ENCODE measurements at regions not wholly inside any gene's neighbourhood (a gene's known extent, or its start where the extent isn't known, plus 50 kb on each side); places are given as distances from the start of the nearest gene placed in this dataset.

GRCh38 chr17:77606146-77606864, 352.2 kb upstream of the TNRC6C start:
- no peak overlapping the region for H3K27ac ChIP-seq (ENCODE audit: extremely low read length, insufficient read depth, low read length)
- peaks cover 10 to 81% of the 10 kb centered on the region in 2 experiments; a peak in 4 of 5 replicates for H3K27me3 ChIP-seq (ENCODE audit: control insufficient read depth in 1 of 2, insufficient read depth in 2 of 2, low read length in 2 of 2)
- FAIRE-seq (no peak), DNase-seq (ENCODE audit: low spot score) (no peak), ATAC-seq (no peak)
- H3K36me3 ChIP-seq (replicated peaks in 1 of 2; ENCODE audit: control insufficient read depth in 1 of 2, insufficient read depth in 2 of 2, low read length in 2 of 2), result no peaks in the 10 kb centered on the region
- H3K9ac ChIP-seq (ENCODE audit: insufficient read depth, low read depth, low read length), result no peak overlapping the region
- no peak overlapping the region for H2AFZ ChIP-seq (ENCODE audit: low read length)
- in situ Hi-C loops (cut with HindIII; ENCODE audit: extremely low pct_ligation_motif_present, low pct_unique_long_range_greater_than_20kb), result no loop called here
- CTCF ChIA-PET (ENCODE audit: low intra/inter-chr PET ratio, low total read pairs), result no interaction called here
- no peaks in the 10 kb centered on the region for H3K79me2 ChIP-seq (ENCODE audit: insufficient read depth, low read length)
- no peak for TF ChIP-seq FOSL2 (CRISPR knock-in tag; IDR thresholded peaks at IDR 0.05)
- no peak for TF ChIP-seq GZF1 (CRISPR knock-in tag; IDR thresholded peaks at IDR 0.05)
- no peak overlapping the region for H3K4me2 ChIP-seq (ENCODE audit: low read depth, low read length)
- intact Hi-C loops (cut with micrococcal nuclease; ENCODE audit: unreplicated experiment), result no loop called here
- 54% methylated on average over 12 of the region's 12 CpGs for whole genome bisulfite sequencing (ENCODE audit: low lambda C conversion rate)
- peaks cover 16% of the 10 kb centered on the region for H3K4me1 ChIP-seq (ENCODE audit: insufficient read depth, low read length)
- H3K4me3 ChIP-seq (replicated peaks in 1 of 3; ENCODE audit: insufficient read depth in 1 of 3, low read depth in 2 of 3, low read length in 3 of 3), result no peak overlapping the region
- BruUV-seq (replicated peaks), result no TSS peak
- POLR2A ChIA-PET, result no interaction called here
- H3K9me3 ChIP-seq (ENCODE audit: low read length), result no peaks in the 10 kb centered on the region
- no peaks in the 10 kb centered on the region for H4K20me1 ChIP-seq (ENCODE audit: insufficient read depth, low read length)

- Histone ChIP-seq H3K4me1 (ENCODE audit: insufficient read depth, low read length) (peaks cover 16% of the 10 kb centered on the region), H3K27ac (ENCODE audit: extremely low read length, insufficient read depth, low read length) (no peak overlapping the region), H3K9me3 (ENCODE audit: low read length) (no peaks in the 10 kb centered on the region), H3K36me3 (replicated peaks in 1 of 2; ENCODE audit: control insufficient read depth in 1 of 2, insufficient read depth in 2 of 2, low read length in 2 of 2) (no peaks in the 10 kb centered on the region), H3K9ac (ENCODE audit: insufficient read depth, low read depth, low read length) (no peak overlapping the region), H3K4me2 (ENCODE audit: low read depth, low read length) (no peak overlapping the region), H3K4me3 (replicated peaks in 1 of 3; ENCODE audit: insufficient read depth in 1 of 3, low read depth in 2 of 3, low read length in 3 of 3) (no peak overlapping the region), H3K79me2 (ENCODE audit: insufficient read depth, low read length) (no peaks in the 10 kb centered on the region), H2AFZ (ENCODE audit: low read length) (no peak overlapping the region), H4K20me1 (ENCODE audit: insufficient read depth, low read length) (no peaks in the 10 kb centered on the region), H3K27me3 (ENCODE audit: control insufficient read depth in 1 of 2, insufficient read depth in 2 of 2, low read length in 2 of 2) (peaks cover 10 to 81% of the 10 kb centered on the region in 2 experiments; a peak in 4 of 5 replicates)
- in situ Hi-C loops (cut with HindIII; ENCODE audit: extremely low pct_ligation_motif_present, low pct_unique_long_range_greater_than_20kb) (no loop called here), intact Hi-C loops (cut with micrococcal nuclease; ENCODE audit: unreplicated experiment) (no loop called here)
- DNase-seq (ENCODE audit: low spot score) (no peak), ATAC-seq (no peak), FAIRE-seq (no peak)
- 0 out of 2 replicates have a peak, but pooled peaks have one; percentile 30 for TF ChIP-seq STAG1 (CRISPR knock-in tag; IDR thresholded peaks at IDR 0.05)
- no peak for TF ChIP-seq POGK (CRISPR knock-in tag; conservative IDR thresholded peaks at IDR 0.05)
- TF ChIP-seq ZNF24 (IDR thresholded peaks at IDR 0.05), result peak; percentile 85
- TF ChIP-seq CSRNP2 (CRISPR knock-in tag; conservative IDR thresholded peaks at IDR 0.05; ENCODE audit: low read depth), result no peak
- ChIA-PET POLR2A (no interaction called here), CTCF (ENCODE audit: low intra/inter-chr PET ratio, low total read pairs) (no interaction called here)
- WGBS (ENCODE audit: low lambda C conversion rate), result 55% methylated on average over 6 of the region's 6 CpGs
- no TSS peak for BruUV-seq (replicated peaks)
These were observed 351.7 kb upstream of the TNRC6C start for GRCh38 chr17:77606865-77607210.

Data from HepG2 (cell line).